ENCODE measurements at regions not wholly inside any gene's neighbourhood (a gene's known extent, or its start where the extent isn't known, plus 50 kb on each side); places are given as distances from the start of the nearest gene placed in this dataset.

DNA sequence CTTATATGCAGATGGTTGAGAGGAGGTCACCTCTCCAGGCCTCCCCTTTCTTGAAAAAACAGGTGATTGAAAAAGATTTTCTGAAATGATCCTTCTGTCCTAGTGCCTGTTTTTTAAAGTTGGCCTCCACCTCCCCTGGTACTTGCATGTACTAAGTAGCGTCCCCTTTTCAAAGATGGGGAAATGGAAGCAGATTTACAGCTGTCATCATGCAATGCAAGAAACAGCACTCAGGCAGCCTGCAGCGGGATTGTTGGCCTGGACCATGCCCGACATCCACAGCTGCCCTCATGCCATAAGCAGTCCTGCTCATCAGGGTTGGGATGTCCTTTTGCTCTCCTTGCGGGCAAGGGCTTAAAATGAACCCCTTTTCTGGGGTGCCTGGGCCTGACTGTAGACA is 127.2 kb upstream of the MGMT start:
- TF ChIP-seq SIN3A (IDR thresholded peaks at IDR 0.05; ENCODE audit: borderline replicate concordance, insufficient read depth, low read length) (no peak), FOXP2 (optimal IDR thresholded peaks at IDR 0.05; ENCODE audit: borderline replicate concordance, extremely low read depth, extremely low read length, insufficient read depth) (no peak), POLR2AphosphoS5 (IDR thresholded peaks at IDR 0.05; ENCODE audit: low read depth, low read length) (no peak), TAF1 (IDR thresholded peaks at IDR 0.05; ENCODE audit: borderline replicate concordance, insufficient read depth, low read length) (no peak)
- TF ChIP-seq, protein P1, sequence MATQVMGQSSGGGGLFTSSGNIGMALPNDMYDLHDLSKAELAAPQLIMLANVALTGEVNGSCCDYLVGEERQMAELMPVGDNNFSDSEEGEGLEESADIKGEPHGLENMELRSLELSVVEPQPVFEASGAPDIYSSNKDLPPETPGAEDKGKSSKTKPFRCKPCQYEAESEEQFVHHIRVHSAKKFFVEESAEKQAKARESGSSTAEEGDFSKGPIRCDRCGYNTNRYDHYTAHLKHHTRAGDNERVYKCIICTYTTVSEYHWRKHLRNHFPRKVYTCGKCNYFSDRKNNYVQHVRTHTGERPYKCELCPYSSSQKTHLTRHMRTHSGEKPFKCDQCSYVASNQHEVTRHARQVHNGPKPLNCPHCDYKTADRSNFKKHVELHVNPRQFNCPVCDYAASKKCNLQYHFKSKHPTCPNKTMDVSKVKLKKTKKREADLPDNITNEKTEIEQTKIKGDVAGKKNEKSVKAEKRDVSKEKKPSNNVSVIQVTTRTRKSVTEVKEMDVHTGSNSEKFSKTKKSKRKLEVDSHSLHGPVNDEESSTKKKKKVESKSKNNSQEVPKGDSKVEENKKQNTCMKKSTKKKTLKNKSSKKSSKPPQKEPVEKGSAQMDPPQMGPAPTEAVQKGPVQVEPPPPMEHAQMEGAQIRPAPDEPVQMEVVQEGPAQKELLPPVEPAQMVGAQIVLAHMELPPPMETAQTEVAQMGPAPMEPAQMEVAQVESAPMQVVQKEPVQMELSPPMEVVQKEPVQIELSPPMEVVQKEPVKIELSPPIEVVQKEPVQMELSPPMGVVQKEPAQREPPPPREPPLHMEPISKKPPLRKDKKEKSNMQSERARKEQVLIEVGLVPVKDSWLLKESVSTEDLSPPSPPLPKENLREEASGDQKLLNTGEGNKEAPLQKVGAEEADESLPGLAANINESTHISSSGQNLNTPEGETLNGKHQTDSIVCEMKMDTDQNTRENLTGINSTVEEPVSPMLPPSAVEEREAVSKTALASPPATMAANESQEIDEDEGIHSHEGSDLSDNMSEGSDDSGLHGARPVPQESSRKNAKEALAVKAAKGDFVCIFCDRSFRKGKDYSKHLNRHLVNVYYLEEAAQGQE (IDR thresholded peaks at IDR 0.05; ENCODE audit: insufficient read depth in 1 of 2, low read depth in 2 of 2, low read length in 2 of 2), result no peak

DNA sequence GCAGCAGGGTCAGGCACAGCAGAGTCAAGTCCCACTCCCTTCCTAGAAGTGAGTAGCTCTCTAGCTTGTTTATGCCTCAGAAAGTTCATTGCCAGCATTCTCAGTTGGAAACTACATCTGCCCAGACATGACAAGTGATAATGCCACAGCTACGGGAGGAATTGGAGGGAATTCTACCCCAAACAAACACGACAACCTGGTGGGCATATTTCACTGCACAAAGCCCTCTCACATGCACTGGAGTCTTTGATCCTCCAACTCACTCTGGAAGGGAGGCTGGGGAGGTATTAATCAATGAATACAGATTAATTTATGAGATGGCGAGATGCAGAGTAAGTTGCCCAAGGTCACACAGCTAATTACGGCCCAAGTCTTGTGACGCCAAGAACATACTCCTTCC is 126.0 kb upstream of the MGMT start:
- TF ChIP-seq FOXP2 (optimal IDR thresholded peaks at IDR 0.05; ENCODE audit: borderline replicate concordance, extremely low read depth, extremely low read length, insufficient read depth) (no peak), SIN3A (IDR thresholded peaks at IDR 0.05; ENCODE audit: borderline replicate concordance, insufficient read depth, low read length) (no peak), POLR2AphosphoS5 (IDR thresholded peaks at IDR 0.05; ENCODE audit: low read depth, low read length) (no peak), TAF1 (IDR thresholded peaks at IDR 0.05; ENCODE audit: borderline replicate concordance, insufficient read depth, low read length) (no peak)
- TF ChIP-seq, protein P1 (IDR thresholded peaks at IDR 0.05; ENCODE audit: insufficient read depth in 1 of 2, low read depth in 2 of 2, low read length in 2 of 2), result no peak

DNA sequence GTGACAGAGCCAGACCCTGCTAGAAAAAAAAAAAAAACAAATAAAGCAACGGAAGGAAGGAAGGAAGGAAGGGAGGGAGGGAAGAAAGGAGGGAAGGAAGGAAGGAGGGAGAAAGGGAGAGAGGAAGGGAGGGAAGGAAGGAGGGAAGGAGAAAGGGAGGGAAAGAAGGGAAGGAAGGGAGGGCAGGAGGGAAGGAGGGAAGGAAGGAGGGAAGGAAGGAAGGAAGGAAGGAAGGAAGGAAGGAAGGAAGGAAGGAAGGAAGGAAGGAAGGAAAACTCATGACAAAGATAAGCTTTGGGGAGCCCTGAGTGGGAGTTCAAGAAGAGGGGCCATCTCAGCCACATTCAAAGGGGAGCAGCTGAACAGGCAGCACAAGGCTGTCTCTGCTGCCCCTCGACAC is 124.7 kb upstream of the MGMT start:
- TF ChIP-seq FOXP2 (optimal IDR thresholded peaks at IDR 0.05; ENCODE audit: borderline replicate concordance, extremely low read depth, extremely low read length, insufficient read depth), result no peak

DNA sequence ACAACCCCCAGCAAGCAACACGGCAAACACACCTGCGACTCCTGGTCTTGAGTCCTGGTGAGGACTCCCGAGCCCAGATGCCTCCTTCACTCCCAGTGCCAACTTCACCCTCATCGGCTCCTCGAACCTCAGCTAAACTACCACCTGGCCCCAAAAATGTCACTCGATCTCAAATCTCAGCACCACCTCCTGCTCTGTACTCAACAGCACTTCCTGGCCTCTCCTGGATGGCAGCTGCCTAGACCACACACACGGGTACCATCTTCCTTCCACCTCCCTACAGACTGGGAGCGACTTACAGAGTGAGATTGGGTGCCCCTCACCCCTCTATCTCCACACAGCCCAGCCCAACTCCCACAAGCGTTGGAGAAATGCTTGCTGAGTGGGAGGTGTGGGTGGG is 123.9 kb upstream of the MGMT start:
- TF ChIP-seq TAF1 (IDR thresholded peaks at IDR 0.05; ENCODE audit: borderline replicate concordance, insufficient read depth, low read length) (no peak), POLR2AphosphoS5 (IDR thresholded peaks at IDR 0.05; ENCODE audit: low read depth, low read length) (no peak), FOXP2 (optimal IDR thresholded peaks at IDR 0.05; ENCODE audit: borderline replicate concordance, extremely low read depth, extremely low read length, insufficient read depth) (no peak), SIN3A (IDR thresholded peaks at IDR 0.05; ENCODE audit: borderline replicate concordance, insufficient read depth, low read length) (no peak)
- TF ChIP-seq, protein P1 (IDR thresholded peaks at IDR 0.05; ENCODE audit: insufficient read depth in 1 of 2, low read depth in 2 of 2, low read length in 2 of 2), result no peak

DNA sequence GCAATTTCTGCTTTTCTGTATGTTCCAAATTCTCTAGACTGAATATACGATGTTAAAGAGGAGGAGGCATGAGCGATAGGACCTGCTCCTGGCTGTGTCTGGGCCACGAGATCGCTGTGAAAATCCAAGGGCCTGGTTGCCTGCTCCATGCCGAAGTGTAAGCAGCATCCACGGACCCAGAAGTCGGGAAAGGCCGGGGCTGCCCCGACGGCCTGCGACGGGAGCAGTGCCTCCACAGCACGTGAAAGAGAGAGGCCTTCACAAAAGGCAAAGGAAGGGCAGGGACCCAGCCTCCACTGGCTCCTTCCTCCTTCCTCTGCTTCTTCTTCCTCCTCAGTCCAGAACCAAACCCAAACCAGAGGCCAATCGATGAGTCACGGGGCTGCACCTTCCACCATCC is 122.9 kb upstream of the MGMT start:
- TF ChIP-seq FOXP2 (optimal IDR thresholded peaks at IDR 0.05; ENCODE audit: borderline replicate concordance, extremely low read depth, extremely low read length, insufficient read depth), result no peak

DNA sequence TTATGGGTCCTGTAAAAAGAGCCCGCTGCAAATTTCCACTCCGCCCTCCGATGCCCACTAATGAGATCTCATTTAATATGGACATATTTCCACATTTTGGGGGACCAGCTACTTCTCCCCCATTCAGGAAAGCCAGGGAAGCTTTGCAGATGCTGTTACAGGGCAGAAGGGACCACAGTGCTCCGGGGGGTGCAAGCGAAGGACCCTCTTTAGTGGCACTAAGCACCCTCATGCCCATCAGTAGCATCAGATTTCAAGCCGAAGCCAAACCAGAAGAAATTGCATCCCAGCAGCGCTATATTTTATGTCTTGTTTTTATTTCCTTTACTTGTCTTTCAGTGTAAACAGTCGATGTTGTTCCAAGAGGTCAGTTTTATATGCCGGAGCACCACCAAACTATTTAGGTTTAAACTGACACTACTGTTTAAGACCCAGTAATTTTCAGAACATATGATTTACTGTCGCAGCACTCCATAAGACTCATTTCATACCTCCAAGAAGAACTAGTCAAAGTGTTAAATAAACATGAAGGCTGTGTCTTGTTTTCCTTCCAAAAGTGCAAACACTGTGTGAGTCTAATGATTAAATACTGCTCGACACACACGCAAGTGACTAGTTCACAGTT is 122.2 kb upstream of the MGMT start:
- no peak for TF ChIP-seq POLR2AphosphoS5 (IDR thresholded peaks at IDR 0.05; ENCODE audit: low read depth, low read length)
- no peak for TF ChIP-seq TAF1 (IDR thresholded peaks at IDR 0.05; ENCODE audit: borderline replicate concordance, insufficient read depth, low read length)

DNA sequence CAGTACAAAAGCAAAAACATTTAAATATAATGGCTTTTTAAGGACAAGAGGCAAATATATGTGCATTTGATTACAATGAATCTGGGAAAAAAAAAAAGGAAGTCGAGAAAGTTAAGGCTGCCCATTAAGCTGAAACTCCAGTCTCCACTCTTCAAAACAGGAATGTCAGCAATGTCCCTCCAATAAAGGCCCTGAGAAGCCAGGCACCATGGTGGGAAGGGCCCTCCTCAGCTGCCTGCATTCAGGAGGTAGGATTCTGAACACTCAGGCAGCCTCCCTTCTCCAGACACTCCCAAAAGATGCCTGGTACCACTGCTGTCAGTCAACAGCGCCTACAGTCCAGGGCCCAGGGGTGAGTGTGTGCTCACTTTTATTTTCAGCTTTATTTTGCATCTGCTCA is 121.3 kb upstream of the MGMT start:
- TF ChIP-seq FOXP2 (optimal IDR thresholded peaks at IDR 0.05; ENCODE audit: borderline replicate concordance, extremely low read depth, extremely low read length, insufficient read depth) (no peak), TAF1 (IDR thresholded peaks at IDR 0.05; ENCODE audit: borderline replicate concordance, insufficient read depth, low read length) (no peak), SIN3A (IDR thresholded peaks at IDR 0.05; ENCODE audit: borderline replicate concordance, insufficient read depth, low read length) (no peak), POLR2AphosphoS5 (IDR thresholded peaks at IDR 0.05; ENCODE audit: low read depth, low read length) (no peak)
- TF ChIP-seq, protein P1 (IDR thresholded peaks at IDR 0.05; ENCODE audit: insufficient read depth in 1 of 2, low read depth in 2 of 2, low read length in 2 of 2), result no peak

Measured in PFSK-1 (cell line).